Activated naive CD4-positive, alpha-beta T cell treated with anti-CD3 and anti-CD28 coated beads, Interleukin-2, amount 50 U/mL, for 16 hours (primary cell): ENCODE measurements at regions not wholly inside any gene's neighbourhood (a gene's known extent, or its start where the extent isn't known, plus 50 kb on each side); places are given as distances from the start of the nearest gene placed in this dataset.

Experiments
- DNase-seq: peaks from one replicate; pipeline ENCODE4 v3.0.0-alpha.2; 2020

DNA sequence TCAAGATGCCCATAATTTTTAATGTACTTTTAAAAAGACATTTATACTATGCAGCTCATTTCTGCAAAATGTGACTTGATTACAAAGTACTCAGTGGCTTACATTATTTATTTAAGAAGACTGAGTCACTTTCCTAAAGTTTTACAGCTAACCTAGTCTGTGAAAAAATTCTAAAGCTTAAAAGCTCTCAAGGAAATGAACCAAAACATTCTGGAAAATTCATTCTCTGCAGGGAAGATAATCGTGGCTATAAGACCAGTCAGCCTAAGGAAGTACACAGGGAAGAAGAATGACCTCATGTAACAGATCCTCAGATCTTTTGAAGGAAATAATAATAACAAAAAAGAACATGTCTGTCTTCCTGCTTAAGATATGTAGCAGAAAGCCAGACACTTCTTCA is 232.1 kb upstream of the STK17B start:
- no peak for DNase-seq

DNA sequence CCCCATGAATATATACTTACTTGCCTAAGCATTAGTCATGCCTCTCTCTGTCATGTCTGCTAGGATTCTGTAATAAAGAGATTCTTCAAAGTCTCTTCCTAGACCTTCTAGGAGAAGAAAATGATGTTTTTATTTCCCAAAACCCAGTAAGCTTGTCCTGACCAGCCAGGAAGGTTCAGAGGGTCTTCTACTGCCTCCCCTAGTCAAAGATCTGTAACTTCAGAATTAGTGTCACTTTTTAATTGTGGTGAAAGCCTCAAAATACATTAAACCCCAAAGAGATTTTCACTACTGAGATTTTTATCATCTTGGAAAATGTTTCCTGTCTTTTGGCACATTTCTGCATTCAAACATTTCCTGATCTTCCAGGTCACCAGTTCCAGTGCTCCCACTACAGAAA is 232.9 kb upstream of the STK17B start:
- no peak for DNase-seq

DNA sequence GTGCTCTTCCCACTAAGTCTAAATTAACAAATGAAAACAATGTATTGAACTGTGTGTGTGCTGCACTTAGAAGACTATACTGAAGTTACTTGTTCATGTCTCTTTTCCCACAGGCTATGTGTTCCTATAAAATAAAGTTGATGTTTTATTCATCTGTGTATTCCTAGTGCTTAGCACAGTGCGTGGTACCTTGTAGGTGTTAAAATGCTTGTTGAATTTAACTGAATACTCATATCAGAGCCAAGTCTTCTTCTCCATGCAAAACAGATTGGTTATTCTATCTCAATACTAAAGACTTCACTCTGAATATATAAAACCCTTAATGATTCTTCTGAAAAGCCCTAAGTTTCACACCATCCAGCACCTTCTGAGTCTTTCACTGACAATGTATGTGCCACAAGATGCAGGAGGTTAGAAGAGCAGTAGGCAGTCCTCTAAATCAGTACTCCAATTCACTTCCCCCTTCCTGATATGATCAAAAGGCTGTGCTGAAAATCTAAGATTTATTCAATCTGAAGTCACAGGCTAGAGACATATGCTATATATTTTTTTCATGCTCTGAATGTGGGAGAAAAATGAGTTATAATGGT is 231.7 kb upstream of the CCDC150 start:
- DNase-seq: no peak

DNA sequence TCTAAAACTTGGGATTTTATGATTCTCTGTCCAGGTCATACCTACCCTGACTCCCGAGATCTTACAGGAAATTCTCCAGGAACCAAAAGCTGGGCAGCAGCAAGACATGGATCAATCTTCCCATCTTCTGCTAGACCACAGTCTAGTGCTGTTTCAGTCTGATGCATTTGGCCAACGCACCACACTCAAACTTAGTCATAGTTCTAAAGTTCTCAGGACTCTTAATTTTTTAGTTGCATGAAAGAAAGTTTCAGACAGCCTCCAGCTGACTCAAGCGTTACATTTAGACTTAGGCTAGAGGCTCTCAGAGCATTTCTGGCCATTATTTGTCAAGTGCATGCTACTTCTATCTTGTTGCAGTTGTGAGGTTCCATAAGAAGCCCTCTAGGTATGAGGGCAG is 230.1 kb upstream of the CCDC150 start:
- no peak for DNase-seq

DNA sequence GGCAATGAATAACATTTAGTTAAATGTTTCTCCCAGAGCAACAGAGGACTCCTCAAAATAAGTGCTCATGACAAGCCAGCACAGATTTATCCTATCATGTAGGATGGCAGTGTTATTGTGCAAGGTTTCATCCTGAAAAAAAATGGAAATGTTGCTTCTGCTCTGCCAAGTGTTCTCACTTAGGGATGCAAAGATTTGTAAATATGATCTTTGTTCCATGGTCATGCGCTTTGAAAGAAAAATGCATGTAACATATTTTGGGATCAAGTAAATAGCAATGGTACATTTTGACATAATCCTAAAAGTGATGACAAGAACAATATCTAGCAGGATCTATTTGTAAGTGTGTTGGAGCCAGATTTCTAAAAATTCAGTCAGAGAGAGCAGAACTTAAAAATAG is 229.5 kb upstream of the CCDC150 start:
- DNase-seq: no peak

DNA sequence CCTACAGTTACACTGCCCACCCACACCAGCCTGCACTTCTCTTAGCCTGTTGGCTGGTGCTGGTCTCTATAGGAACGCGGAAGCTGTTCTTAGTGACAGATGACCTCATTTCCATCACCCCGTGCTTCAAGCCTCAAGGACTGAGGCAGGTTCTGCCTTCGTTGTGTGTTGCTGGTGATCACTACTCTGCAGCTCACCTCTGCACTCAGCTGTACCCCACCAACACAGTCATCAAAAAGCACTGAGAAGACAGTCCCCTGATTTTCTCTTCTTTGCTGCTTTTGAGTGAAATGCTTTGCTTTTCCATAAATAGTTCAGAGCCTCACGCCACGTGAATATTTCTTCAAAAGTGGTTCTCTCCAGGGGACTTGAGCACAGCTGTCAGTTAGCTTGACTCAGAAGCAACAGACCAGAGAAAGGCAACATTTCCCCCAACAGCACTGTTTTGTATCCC is 225.7 kb upstream of the CCDC150 start:
- DNase-seq: no peak

DNA sequence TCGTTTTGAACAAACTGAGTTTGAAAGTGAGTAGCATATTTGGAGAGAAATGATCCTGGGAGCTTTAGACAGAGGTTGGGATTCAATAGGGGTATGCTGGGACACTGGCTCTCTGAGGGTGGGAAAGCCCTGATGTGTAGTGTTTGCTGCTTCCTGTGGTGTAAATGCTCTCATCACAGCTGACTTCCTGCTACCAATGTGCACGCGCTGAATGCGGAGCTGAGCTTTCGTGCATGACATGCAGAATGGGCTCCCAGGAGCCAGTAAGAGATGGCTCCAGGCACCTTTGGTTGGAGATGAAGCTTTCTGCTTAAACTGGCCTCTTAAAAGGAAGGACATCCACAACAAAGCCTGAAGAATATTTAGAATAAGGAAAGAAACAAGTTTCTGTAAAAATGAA is 224.1 kb upstream of the CCDC150 start:
- no peak for DNase-seq

DNA sequence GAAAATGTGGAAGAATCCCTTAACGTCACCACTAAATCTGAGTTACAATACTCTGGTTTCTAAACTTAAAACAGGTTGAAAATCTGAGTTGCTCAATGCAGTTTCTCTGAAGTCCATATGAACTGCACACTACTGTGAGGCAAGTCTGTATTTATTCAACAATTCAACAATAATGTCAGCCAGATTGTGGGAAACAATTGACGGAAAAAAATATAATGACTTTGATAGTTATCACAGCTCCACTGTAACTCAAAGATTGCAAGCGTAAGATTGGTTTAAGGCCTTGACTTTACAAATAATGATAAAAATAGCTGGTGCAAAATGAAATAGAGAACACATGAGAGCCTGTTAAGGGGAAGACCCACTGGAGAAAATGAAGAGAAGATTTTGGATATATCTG is 219.4 kb upstream of the CCDC150 start:
- DNase-seq: no peak

DNA sequence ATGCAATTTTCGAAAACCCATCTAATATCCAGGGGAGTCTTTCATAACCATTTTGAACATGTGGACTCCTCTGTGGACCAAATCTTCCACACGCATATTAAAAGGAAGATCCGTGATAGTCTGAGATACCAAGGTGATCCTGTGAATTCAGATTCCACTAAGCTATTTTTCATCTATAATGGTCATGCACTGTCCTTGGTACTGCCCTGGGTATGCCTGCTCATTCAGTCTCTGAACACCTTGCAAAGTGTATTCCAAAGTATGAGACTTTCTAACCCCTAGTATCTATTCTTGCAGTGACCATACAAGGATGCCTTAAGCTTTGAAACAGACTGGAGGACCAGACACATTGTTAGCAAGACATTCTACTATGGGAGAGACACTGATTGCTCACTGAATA is 217.6 kb upstream of the CCDC150 start:
- DNase-seq: no peak

DNA sequence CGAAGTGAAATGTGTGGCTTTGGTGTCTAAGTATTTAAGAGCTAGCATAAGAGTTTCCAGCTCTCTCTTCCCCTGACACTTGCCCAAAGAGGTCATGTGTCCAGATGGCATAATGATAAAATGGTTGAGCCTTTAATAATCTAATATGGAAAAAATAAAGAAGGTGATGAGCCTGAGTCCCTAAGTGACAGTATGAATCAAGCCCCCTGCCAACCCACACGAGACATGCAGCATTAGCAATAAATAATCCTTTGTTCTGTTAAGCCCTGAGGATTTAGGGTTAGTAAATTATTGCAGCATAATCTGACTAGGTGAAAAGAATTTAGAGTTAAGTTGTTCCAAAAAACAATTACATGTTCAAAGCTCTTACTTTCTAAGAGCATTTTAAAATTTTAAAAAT is 217.2 kb upstream of the CCDC150 start:
- no peak for DNase-seq

DNA sequence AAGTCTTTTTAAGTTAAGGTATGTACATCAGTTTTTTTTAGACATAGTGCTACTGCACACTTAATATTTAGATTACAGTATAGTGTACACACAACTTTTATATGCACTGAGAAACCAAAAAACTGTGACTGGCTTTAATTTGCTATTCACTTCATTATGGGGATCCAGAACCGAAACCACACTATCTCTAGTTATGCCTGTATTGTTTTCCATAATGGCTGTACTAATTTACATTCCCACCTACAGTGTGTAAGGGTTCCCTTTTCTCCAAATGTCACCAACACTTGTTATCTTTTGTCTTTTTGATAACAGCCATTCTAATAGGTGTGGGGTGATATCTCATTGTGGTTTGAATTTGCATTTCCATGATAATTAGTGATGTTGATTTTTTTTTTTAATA is 213.4 kb upstream of the CCDC150 start:
- no peak for DNase-seq

DNA sequence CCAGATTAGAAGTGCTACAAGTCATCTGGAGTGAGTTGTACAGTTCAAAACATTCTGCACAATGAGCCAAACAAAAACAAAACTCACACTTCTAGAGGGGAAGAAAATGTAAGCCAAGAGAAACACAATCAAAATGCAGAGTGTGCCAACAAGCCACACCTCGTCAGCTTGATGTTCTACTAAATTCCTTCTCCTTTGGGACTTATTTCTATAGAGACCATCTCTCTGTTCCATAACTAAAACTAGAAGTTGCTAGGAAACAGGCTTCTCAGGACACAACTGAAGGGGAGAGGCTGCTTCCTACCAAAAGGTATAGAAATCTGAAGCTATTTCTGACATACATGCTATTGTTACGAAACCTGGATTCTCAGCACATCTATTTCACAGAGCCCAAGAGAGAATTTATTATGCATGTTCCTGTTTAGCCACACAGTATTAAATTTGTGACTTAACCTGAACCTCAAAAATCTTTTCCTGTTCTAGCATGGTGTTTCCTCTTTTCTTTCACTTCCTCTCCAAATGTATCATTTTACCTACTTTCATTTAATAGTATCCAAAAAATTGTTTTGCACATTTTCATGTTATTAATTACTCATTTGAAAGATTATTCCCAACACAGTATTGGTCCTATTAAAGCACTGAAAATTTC is 211.4 kb upstream of the CCDC150 start:
- DNase-seq: no peak

DNA sequence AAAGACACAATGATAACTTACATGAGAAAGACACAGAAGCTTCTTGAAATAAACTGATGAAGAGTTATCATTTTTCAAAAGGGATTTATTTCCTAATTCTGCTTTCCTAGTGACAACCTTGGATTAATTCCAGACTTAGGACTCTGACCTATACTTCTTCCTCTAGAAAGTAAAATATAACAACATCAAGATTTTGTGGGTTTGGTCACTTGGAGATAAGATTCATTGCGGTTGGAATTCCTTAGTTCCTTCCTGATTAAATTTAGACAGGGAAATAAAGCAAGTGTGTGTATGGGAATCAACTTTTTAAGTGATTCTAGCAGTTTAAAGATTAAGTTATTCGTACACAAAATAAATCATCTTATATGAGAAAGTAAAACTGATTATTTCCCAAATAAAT is 208.4 kb upstream of the CCDC150 start:
- no peak for DNase-seq

DNA sequence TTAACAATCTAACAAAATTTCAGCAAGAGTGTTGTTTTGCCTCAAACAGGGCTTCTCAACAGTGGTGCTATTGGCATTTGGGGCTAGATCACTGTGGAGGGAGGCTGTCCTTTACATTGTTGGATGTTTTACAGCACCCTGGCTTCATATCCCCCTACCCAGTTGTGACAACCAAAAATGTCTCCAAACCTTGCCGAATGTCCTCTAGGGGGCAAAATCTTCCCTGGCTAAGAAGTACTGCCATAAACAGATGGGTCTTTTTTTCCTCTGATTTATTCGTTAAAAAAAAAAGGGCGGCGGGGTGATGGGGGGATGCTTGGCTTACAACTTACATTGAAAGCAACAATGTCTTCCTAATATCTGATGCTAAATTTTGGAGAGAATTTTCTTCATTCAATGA is 207.6 kb upstream of the CCDC150 start:
- no peak for DNase-seq

DNA sequence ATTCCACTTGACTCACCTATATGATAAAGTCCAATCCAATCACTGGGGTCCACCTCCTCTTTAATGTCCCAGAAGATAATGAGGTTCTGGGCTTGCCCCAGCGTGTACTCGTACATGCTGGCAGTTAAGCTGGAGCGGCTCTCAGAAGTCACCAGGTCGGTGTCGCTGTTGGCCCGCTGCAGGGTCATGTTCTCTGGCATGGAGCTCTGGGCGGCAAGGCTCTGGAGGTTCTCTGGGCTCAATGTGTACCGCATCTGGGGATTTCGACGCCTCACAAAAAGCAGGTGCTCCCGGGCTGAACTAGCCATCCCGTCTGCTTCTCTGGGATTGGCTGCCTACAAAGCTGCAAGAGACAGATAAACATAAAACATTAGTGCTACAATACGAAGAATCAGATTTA is 206.4 kb upstream of the CCDC150 start:
- no peak for DNase-seq

DNA sequence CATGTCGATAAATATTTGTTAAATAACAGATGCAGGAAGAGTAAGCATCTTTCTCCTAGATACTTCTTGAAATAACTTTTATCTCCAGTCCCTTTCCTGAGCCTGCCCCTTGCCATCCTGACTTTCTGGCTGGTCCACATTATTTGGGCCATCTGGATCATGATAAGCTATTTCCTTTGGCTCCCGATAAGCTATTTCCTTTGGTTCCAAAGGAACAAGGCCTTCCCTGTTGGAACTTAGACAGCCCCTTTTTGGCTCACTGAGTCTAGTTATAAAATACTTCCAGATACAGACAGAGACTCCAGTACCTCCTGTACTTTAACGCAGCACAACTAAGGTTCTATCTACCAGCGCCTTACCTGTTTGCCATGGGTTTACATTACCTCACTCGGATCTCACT is 205.3 kb upstream of the CCDC150 start:
- no peak for DNase-seq

DNA sequence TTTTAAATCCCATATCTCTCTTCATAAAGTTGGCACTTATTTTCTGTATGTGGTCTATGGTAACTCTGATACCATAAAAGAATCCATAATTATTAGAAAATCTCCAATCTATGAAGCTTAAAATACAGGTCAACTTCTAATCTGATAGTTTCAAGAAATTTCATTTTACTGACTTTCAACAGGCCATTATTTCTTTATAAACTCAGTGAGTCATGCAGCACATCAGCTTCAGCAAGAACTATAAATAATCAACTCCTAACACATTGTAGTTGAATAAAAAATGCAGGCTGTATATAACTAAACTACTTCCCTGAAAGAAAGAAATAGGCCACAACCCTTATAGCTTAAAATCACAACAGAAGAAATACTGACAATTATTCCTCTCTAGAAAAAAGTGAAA is 204.3 kb upstream of the CCDC150 start:
- DNase-seq: no peak

DNA sequence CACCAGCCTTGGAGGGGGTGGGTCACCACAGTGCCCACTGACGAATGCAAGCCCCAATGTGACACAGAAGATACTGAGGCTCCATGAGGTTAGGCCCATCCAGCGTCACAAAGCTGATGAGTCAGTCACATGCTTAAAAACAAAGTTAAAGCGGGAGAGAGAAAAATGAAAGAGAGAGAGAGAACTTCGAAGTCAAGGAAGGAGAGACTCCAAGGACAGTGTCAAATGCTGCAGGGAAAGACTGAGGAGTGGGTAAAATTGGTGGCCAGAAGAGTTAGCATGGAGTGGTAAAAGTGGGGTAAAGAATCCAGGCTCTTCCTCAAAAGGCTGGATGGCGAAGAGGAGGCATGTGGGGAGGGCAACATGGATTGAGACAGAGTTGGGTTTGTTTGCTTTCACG is 201.9 kb upstream of the CCDC150 start:
- no peak for DNase-seq

DNA sequence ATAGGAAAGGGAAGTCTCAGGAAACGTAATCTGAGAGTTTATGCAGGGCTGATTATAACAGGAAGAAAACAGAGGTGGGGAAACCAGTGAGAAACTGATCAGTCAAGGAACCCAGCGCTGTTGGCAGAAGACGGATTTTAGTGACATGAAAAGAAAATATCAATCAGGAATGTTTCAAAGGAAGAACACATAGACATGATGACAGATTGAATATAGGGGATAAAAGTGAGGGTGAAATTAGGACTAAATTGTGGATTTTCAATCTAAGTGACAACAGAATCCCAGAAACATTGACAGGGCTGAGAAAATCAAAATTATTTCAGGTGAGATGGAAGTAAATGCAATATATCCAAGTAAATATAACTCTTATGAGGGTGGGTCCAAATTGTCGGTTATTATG is 199.8 kb upstream of the CCDC150 start:
- no peak for DNase-seq

DNA sequence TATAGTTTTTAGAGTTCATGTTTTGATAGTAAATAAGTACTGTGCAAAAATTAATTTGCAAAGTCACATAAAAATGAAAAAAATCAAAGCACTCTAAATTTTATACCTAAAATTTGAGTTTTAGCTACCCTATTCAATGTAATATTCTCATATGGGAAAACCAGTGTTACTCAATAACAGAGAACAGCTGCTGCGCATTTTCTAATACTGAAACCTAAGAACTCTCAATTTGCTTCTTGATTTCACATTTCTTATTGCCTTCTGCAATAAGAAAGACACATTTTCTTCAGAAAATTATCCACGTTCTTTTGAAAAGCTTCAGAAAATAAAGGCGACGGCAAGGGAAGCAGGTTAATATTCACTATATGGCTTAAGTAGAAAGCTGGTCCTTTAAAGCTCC is 199.1 kb upstream of the CCDC150 start:
- no peak for DNase-seq

DNA sequence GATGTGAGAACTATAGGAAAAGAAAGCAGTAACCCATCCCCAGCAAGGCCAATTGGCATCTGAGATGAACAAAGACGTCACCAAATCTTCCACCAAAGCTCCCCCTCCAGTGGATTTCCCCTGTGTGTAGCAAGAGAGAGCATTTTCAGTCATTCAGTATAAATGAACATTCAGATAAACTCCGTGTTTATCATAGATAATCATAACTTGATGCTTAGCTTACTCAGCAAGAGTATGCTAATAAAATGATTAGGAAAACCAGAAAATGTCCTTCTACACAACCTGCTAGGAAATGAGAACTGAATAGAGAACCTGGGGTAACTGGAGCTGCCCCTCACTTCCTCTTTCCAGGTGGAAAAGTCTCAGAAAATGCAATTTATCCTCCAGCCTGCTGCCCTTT is 198.0 kb upstream of the CCDC150 start:
- no peak for DNase-seq

DNA sequence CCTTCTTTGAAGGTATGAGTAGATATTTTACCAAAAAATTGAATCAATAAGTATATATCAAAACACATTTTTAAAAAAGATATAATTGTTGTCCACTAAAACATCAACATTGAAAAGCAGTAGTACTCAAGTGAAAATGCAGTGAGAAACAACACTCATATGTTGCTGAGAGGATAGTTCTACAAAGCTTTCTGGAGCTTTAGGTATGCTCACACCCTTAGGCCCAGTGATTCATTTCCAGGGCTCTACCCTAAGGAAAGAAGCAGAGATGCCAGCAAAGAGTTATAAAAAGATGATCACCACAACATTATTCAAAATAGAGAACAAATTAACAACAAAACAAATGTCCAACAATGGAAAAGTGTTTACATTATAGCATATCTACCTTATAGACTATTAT is 197.3 kb upstream of the CCDC150 start:
- no peak for DNase-seq

DNA sequence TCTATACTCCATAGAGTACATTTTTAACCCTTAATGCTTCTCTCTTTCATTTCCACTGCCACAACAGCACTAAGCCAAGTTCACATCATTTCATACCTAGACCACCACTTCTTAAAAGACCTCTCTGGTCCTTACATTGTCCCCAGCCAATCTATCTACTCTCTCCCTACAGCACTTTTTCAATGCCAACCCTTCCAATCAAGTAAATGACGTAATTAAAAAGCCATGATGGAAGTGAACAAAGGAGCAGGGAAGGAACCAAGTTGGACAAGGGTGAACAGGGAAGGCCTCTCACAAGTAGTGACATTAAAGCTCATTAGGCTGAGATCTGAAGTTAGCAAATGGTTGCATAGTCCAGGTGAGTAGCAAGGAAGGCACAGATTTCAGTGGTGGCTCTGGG is 195.1 kb upstream of the CCDC150 start:
- no peak for DNase-seq

DNA sequence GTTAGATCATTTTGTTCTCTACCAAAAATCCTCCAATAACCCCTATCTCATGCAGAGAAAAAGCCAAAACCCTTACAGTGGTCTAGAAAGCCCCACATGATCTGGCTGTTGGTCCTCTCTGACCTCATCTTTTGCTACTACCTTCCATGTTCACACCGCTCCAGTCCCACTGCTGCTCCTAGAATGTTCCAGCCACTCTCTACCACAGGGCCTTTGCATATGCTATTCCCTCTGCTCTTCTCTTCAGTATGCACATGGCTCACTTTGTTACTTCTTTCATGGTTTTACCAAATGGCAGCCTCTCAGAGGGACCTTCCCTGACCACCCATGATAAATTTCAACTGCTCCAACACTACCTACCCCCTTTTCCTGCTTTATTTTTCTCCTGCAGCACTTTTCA is 193.5 kb upstream of the CCDC150 start:
- no peak for DNase-seq

DNA sequence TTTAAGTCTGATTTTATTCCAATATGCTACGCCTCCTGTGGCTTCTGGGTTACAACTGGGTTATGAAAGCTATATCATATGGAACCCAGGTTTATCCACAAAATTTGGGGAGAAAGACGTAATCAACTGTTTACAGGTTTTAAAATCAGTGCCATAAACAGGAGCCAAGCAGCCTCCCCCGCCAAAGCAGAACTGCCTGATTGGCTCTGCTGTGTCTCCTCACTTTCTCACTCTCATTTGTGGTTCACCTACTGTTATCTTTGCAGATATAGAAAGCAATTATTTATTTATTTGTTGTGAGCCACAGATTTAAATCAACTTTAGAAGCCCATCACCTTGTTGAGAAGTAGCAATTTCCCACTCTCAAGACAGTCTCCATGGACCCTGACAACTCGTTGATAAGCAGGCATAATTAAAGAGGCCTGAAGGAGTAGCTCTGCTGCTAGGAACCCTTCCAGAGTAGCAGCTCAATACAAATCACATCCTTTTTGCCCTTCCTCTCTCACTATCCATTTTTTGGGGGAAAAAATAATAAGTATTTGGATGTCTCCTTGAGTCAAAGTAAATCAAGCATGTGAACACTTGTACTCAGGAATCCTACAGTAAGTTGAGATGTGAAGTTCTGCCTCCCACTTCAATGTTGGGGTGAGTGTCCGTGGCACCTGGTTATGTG is 191.0 kb upstream of the CCDC150 start:
- DNase-seq: no peak
